GM23338 (cell line): ENCODE measurements at regions not wholly inside any gene's neighbourhood (a gene's known extent, or its start where the extent isn't known, plus 50 kb on each side); places are given as distances from the start of the nearest gene placed in this dataset.
A peak's percentile ranks its signal among the peaks of the same experiment; 100 is the strongest.
"Not testable (repeated sequence)": the region's sequence is repeated elsewhere in the genome, so short reads cannot be mapped to it uniquely, and the experiment has no call there.

Experiments
- ATAC-seq: fragments of 200-7000 bp; cut with Tn5 transposase; 3 replicates; pipeline ENCODE4 v1.9.1; 2020
- DNase-seq: peaks from one replicate; pipeline ENCODE4 v3.0.0-alpha.2; 2015; ENCODE audit warnings: low spot score
- H2AFZ ChIP-seq: fragments of 200-600 bp; sonication (generic); 2 replicates; pipeline ENCODE4 v1.8.0; 2016; ENCODE audit warnings: antibody characterized with exemption, mild to moderate bottlenecking, moderate library complexity
- H3F3A ChIP-seq: fragments of 200-600 bp; sonication (generic); replicated peaks from 2 replicates; pipeline ENCODE4 v1.8.0; 2017; ENCODE audit warnings: antibody characterized with exemption, mixed run types, low read depth
- H3K27ac ChIP-seq: fragments of 200-600 bp; sonication (generic); 2 replicates; pipeline ENCODE4 v1.6.1; 2016; ENCODE audit warnings: low read depth
- H3K27me3 ChIP-seq: fragments of 200-600 bp; sonication (generic); 2 replicates; pipeline ENCODE4 v1.8.0; 2016; ENCODE audit warnings: mild to moderate bottlenecking, mixed run types, moderate library complexity; ENCODE audit not compliant: insufficient read depth
- H3K36me3 ChIP-seq: fragments of 200-600 bp; sonication (generic); 2 replicates; pipeline ENCODE4 v1.8.0; 2016; ENCODE audit warnings: mild to moderate bottlenecking; ENCODE audit not compliant: insufficient read depth
- H3K4me1 ChIP-seq: fragments of 200-600 bp; sonication (generic); 2 replicates; pipeline ENCODE4 v1.8.0; 2016; ENCODE audit warnings: mild to moderate bottlenecking, moderate library complexity; ENCODE audit not compliant: insufficient read depth
- H3K4me2 ChIP-seq: fragments of 200-600 bp; sonication (generic); 2 replicates; pipeline ENCODE4 v1.7.1; 2017; ENCODE audit warnings: mixed run types
- H3K4me3 ChIP-seq: fragments of 200-600 bp; sonication (generic); 2 replicates; pipeline ENCODE4 v1.6.1; 2016; ENCODE audit warnings: mixed run types
- H3K79me2 ChIP-seq: fragments of 200-600 bp; sonication (generic); replicated peaks from 2 replicates; pipeline ENCODE4 v1.8.0; 2017; ENCODE audit warnings: mild to moderate bottlenecking; ENCODE audit not compliant: insufficient read depth
- H3K9me2 ChIP-seq: fragments of 200-600 bp; sonication (generic); 2 replicates; pipeline ENCODE4 v1.8.0; 2017; ENCODE audit not compliant: insufficient read depth
- H4K20me1 ChIP-seq: fragments of 200-600 bp; sonication (generic); replicated peaks from 2 replicates; pipeline ENCODE4 v1.8.0; 2017; ENCODE audit warnings: mild to moderate bottlenecking; ENCODE audit not compliant: insufficient read depth
- H3K27ac Mint-ChIP-seq: 2 replicates; pipeline ENCODE4 v1.8.0; 2020; ENCODE audit warnings: inconsistent platforms, mild to moderate bottlenecking, moderate library complexity, mixed read lengths
- H3K27me3 Mint-ChIP-seq: 3 replicates; pipeline ENCODE4 v1.8.0; 2022; ENCODE audit warnings: low read depth, mild to moderate bottlenecking, moderate library complexity, mixed read lengths, inconsistent platforms; ENCODE audit not compliant: insufficient read depth, poor library complexity
- H3K36me3 Mint-ChIP-seq: 3 replicates; pipeline ENCODE4 v1.8.0; 2021; ENCODE audit warnings: low read depth, mild to moderate bottlenecking, inconsistent platforms, moderate library complexity, mixed read lengths
- H3K4me1 Mint-ChIP-seq: 3 replicates; pipeline ENCODE4 v1.8.0; 2020; ENCODE audit warnings: mild to moderate bottlenecking, inconsistent platforms, mixed read lengths
- H3K4me3 Mint-ChIP-seq: 3 replicates; pipeline ENCODE4 v1.8.0; 2021; ENCODE audit warnings: moderate library complexity, mild to moderate bottlenecking, inconsistent platforms, mixed read lengths
- H3K9me3 Mint-ChIP-seq: 3 replicates; pipeline ENCODE4 v1.8.0; 2020; ENCODE audit warnings: moderate library complexity, mild to moderate bottlenecking, inconsistent platforms, mixed read lengths

GRCh38 chr2:89537862-89538261 is 846.4 kb downstream of the RPIA start:
- H3K27me3 Mint-ChIP-seq, H3K79me2 ChIP-seq, ATAC-seq, H2AFZ ChIP-seq, H3K27me3 ChIP-seq, H4K20me1 ChIP-seq, H3K36me3 Mint-ChIP-seq, DNase-seq, H3K27ac ChIP-seq, H3K4me1 ChIP-seq, H3K9me2 ChIP-seq, H3K4me2 ChIP-seq, H3K4me1 Mint-ChIP-seq, H3K4me3 Mint-ChIP-seq, H3K36me3 ChIP-seq, H3K27ac Mint-ChIP-seq, H3F3A ChIP-seq, H3K9me3 Mint-ChIP-seq, H3K4me3 ChIP-seq: not testable (repeated sequence)

GRCh38 chr2:89544110-89544509 is 852.6 kb downstream of the RPIA start:
- not testable (repeated sequence) for H3K9me3 Mint-ChIP-seq, H3K4me3 ChIP-seq, H3K27ac ChIP-seq, H3F3A ChIP-seq, H4K20me1 ChIP-seq, H3K4me1 ChIP-seq, H3K4me2 ChIP-seq, H3K27ac Mint-ChIP-seq, H2AFZ ChIP-seq, H3K79me2 ChIP-seq, H3K27me3 ChIP-seq, DNase-seq, H3K36me3 ChIP-seq, H3K9me2 ChIP-seq, H3K4me1 Mint-ChIP-seq, H3K4me3 Mint-ChIP-seq, ATAC-seq, H3K27me3 Mint-ChIP-seq, H3K36me3 Mint-ChIP-seq

- H2AFZ ChIP-seq, H4K20me1 ChIP-seq, H3K27me3 ChIP-seq, H3K27ac ChIP-seq, H3F3A ChIP-seq, H3K9me2 ChIP-seq, H3K36me3 Mint-ChIP-seq, H3K79me2 ChIP-seq, ATAC-seq, H3K9me3 Mint-ChIP-seq, H3K4me3 ChIP-seq, H3K4me1 Mint-ChIP-seq, H3K4me1 ChIP-seq, DNase-seq, H3K27me3 Mint-ChIP-seq, H3K36me3 ChIP-seq, H3K4me2 ChIP-seq, H3K27ac Mint-ChIP-seq, H3K4me3 Mint-ChIP-seq: not testable (repeated sequence)
Observed at GRCh38 chr2:89579154-89579553, 887.7 kb downstream of the RPIA start.

GRCh38 chr2:89582816-89583215 is 891.3 kb downstream of the RPIA start:
- H3K4me2 ChIP-seq, H3K36me3 Mint-ChIP-seq, H3K4me3 ChIP-seq, H3K27ac Mint-ChIP-seq, H3K36me3 ChIP-seq, H4K20me1 ChIP-seq, H3K27me3 Mint-ChIP-seq, H3K27me3 ChIP-seq, H3F3A ChIP-seq, H3K4me1 Mint-ChIP-seq, H3K4me1 ChIP-seq, H3K79me2 ChIP-seq, H3K4me3 Mint-ChIP-seq, H3K9me3 Mint-ChIP-seq, ATAC-seq, H3K9me2 ChIP-seq, DNase-seq, H2AFZ ChIP-seq, H3K27ac ChIP-seq: not testable (repeated sequence)

GRCh38 chr2:89584046-89584445 is 892.6 kb downstream of the RPIA start:
- H3K36me3 Mint-ChIP-seq, H3K79me2 ChIP-seq, H3K4me1 ChIP-seq, H3K36me3 ChIP-seq, H3K4me2 ChIP-seq, H3K4me3 Mint-ChIP-seq, H3K27ac ChIP-seq, H3K27me3 Mint-ChIP-seq, H4K20me1 ChIP-seq, ATAC-seq, H3K9me3 Mint-ChIP-seq, H3F3A ChIP-seq, H3K4me1 Mint-ChIP-seq, H3K9me2 ChIP-seq, H3K27me3 ChIP-seq, DNase-seq, H3K4me3 ChIP-seq, H3K27ac Mint-ChIP-seq, H2AFZ ChIP-seq: not testable (repeated sequence)

GRCh38 chr2:89584868-89585557 is 893.5 kb downstream of the RPIA start:
- H3K36me3 ChIP-seq, H3K9me2 ChIP-seq, H3K4me1 Mint-ChIP-seq, H2AFZ ChIP-seq, H3K4me3 Mint-ChIP-seq, H3K27ac ChIP-seq, H3K36me3 Mint-ChIP-seq, ATAC-seq, H3K79me2 ChIP-seq, H3F3A ChIP-seq, H3K4me1 ChIP-seq, H3K9me3 Mint-ChIP-seq, DNase-seq, H3K27ac Mint-ChIP-seq, H4K20me1 ChIP-seq, H3K27me3 Mint-ChIP-seq, H3K4me2 ChIP-seq: not testable (repeated sequence)
- Histone ChIP-seq H3K27me3 (peaks cover 10% of the 10 kb centered on the region), H3K4me3 (peak overlapping the region; percentile 49; the same call in 1 of the 2 replicates)

GRCh38 chr2:89585558-89585920 is 894.1 kb downstream of the RPIA start:
- not testable (repeated sequence) for H3K27me3 Mint-ChIP-seq, H3K4me1 ChIP-seq, H3K27ac ChIP-seq, H4K20me1 ChIP-seq, H3K9me3 Mint-ChIP-seq, H3K36me3 ChIP-seq, H3K9me2 ChIP-seq, H3K4me1 Mint-ChIP-seq, H3K4me3 Mint-ChIP-seq, H3K36me3 Mint-ChIP-seq, H3F3A ChIP-seq, H3K27ac Mint-ChIP-seq, H2AFZ ChIP-seq, H3K79me2 ChIP-seq
- peak overlapping the region; percentile 49; the same call in 1 of the 2 replicates for H3K4me3 ChIP-seq
- peaks cover 14% of the 10 kb centered on the region for H3K27me3 ChIP-seq
- ATAC-seq = peak; percentile 76
- peak overlapping the region; percentile 73; the same call in 1 of the 2 replicates for H3K4me2 ChIP-seq
- peak; percentile 59 for DNase-seq
